PC-3 (cell line): ENCODE measurements at regions not wholly inside any gene's neighbourhood (a gene's known extent, or its start where the extent isn't known, plus 50 kb on each side); places are given as distances from the start of the nearest gene placed in this dataset.

Experiments used
- EZH2 ChIP-seq: fragments of 300-600 bp; sonication (generic); IDR thresholded peaks from one replicate; pipeline ENCODE4 v1.6.1; 2017; ENCODE audit warnings: antibody characterized with exemption, mild to moderate bottlenecking, low read length; ENCODE audit not compliant: unreplicated experiment
- EZH2phosphoT487 ChIP-seq: fragments of 300-600 bp; sonication (generic); IDR thresholded peaks from 2 replicates; pipeline ENCODE4 v1.6.1; 2018; ENCODE audit warnings: mild to moderate bottlenecking, antibody characterized with exemption, low read length, borderline replicate concordance
- TF ChIP-seq, protein P1 (sequence below): fragments of 300-600 bp; sonication (generic); conservative IDR thresholded peaks from 2 replicates; pipeline ENCODE4 v1.5.1; 2017; ENCODE audit warnings: antibody characterized with exemption, low read depth, mild to moderate bottlenecking, low read length

DNA sequence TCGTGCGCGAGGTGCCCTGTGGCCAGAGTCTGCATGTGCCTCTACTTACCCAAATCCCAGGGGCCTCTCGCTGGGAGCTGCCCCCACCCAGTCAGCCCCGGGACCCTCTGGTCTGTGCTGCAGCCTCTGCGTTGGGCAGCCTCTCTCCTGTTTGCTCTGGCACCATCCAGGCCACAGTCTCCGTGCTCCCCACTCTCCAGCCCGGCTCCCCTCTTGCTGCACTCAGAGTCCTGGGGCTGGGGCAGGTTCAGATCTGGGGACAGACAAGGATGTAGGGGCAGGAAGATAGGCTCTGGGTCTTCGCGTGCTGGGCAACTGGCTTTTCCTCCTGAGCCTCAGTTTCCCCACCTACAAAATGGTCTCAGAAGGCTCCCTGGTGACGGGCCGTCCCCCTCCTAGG lies 70.8 kb upstream of the GATA5 start:
- TF ChIP-seq, protein P1, sequence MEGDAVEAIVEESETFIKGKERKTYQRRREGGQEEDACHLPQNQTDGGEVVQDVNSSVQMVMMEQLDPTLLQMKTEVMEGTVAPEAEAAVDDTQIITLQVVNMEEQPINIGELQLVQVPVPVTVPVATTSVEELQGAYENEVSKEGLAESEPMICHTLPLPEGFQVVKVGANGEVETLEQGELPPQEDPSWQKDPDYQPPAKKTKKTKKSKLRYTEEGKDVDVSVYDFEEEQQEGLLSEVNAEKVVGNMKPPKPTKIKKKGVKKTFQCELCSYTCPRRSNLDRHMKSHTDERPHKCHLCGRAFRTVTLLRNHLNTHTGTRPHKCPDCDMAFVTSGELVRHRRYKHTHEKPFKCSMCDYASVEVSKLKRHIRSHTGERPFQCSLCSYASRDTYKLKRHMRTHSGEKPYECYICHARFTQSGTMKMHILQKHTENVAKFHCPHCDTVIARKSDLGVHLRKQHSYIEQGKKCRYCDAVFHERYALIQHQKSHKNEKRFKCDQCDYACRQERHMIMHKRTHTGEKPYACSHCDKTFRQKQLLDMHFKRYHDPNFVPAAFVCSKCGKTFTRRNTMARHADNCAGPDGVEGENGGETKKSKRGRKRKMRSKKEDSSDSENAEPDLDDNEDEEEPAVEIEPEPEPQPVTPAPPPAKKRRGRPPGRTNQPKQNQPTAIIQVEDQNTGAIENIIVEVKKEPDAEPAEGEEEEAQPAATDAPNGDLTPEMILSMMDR: no peak
- no peak for TF ChIP-seq EZH2
- TF ChIP-seq EZH2phosphoT487: no peak
